Right cardiac atrium (tissue), 5 donors: ENCODE measurements at regions not wholly inside any gene's neighbourhood (a gene's known extent, or its start where the extent isn't known, plus 50 kb on each side); places are given as distances from the start of the nearest gene placed in this dataset.
"Not testable (repeated sequence)": the region's sequence is repeated elsewhere in the genome, so short reads cannot be mapped to it uniquely, and the experiment has no call there.

Source experiments
- ATAC-seq, 2 donors: fragments of 200-7000 bp; cut with Tn5 transposase; one replicate each; pipeline versions ENCODE4 v1.8.0 to v1.9.1; 2020; ENCODE audit warnings: moderate library complexity in 2 of 2, mild to moderate bottlenecking in 1 of 2
- DNase-seq, 3 donors: peaks; one replicate each; pipeline ENCODE4 v3.0.0-alpha.2; 2020
- H3K27ac ChIP-seq: one replicate; pipeline ENCODE4 v1.5.1; 2013; ENCODE audit warnings: mild to moderate bottlenecking, low read length, control low read depth, moderate library complexity
- H3K27me3 ChIP-seq: one replicate; pipeline ENCODE4 v1.6.1; 2013; ENCODE audit not compliant: control insufficient read depth, insufficient read depth
- H3K4me1 ChIP-seq: one replicate; pipeline ENCODE4 v1.6.1; 2013; ENCODE audit warnings: low read length; ENCODE audit not compliant: control insufficient read depth, insufficient read depth
- H3K4me3 ChIP-seq: one replicate; pipeline ENCODE4 v1.5.1; 2013; ENCODE audit warnings: low read length, control low read depth
- H3K9me3 ChIP-seq: one replicate; pipeline ENCODE4 v1.6.1; 2013; ENCODE audit warnings: low read length; ENCODE audit not compliant: control insufficient read depth
- WGBS: extraction: QIAGEN DNeasy Blood & Tissue Kit; methylation state at CpG from one replicate; pipeline ENCODE4 v1.1.7; 2013; 5-methylcytosine and 5-hydroxymethylcytosine counted together
- intact Hi-C, 4 donors: fragments of 100-400 bp; cut with DNase I; formaldehyde crosslinking; loops; one replicate each; pipeline versions ENCODE4 v1.11.0 to v1.14.0; 2022 to 2023
- donor health status: healthy with polysubstance abuse.
- donor health status: DM: no; HTN: yes; CAD: no.
- donor health status: DM: no; HTN: no; CAD: no.
- donor health status: DM: no; HTN: yes; CAD: no; lungs with severe emphysema.
- donor health status: DM: yes; HTN: yes; CAD: no.

DNA sequence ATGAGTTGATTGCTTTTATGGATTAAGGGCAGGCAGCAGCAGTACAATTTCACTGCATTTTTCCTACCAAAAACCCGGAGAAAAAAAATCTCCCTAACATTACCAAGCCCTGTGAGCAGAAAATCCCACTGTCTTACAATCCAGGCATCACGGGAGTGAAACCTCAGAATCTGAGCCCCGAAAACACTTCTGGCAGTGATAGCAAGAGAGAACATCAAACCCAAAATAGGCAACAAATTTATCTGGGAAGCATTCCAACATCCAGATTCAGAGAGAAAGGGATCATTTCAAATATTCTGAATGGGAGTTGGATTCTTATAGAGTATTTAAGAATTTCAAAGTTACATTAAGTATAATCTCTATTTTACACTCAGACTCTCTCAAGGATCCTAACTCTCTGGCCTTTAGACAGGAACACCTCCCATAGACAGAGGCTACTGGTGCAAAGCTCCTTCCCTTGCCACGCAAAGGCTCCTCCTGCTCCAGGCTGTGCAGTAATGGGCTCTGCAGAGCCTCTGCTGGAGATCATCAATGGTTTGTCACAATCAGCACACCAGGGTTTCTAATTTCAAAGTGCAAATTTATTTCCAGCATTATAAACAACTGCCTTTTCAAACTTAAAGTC is 256.9 kb downstream of the PARM1 start:
- Histone ChIP-seq H3K9me3 (no peaks in the 10 kb centered on the region), H3K27me3 (no peaks in the 10 kb centered on the region), H3K27ac (no peak overlapping the region), H3K4me1 (no peaks in the 10 kb centered on the region), H3K4me3 (no peak overlapping the region)
- peak; percentile 46 to 80 for ATAC-seq
- peak in 1 of 3 donors; percentile 59 for DNase-seq
- intact Hi-C loops: no loop called here
- 47% methylated on average over 4 of the region's 4 CpGs for WGBS

DNA sequence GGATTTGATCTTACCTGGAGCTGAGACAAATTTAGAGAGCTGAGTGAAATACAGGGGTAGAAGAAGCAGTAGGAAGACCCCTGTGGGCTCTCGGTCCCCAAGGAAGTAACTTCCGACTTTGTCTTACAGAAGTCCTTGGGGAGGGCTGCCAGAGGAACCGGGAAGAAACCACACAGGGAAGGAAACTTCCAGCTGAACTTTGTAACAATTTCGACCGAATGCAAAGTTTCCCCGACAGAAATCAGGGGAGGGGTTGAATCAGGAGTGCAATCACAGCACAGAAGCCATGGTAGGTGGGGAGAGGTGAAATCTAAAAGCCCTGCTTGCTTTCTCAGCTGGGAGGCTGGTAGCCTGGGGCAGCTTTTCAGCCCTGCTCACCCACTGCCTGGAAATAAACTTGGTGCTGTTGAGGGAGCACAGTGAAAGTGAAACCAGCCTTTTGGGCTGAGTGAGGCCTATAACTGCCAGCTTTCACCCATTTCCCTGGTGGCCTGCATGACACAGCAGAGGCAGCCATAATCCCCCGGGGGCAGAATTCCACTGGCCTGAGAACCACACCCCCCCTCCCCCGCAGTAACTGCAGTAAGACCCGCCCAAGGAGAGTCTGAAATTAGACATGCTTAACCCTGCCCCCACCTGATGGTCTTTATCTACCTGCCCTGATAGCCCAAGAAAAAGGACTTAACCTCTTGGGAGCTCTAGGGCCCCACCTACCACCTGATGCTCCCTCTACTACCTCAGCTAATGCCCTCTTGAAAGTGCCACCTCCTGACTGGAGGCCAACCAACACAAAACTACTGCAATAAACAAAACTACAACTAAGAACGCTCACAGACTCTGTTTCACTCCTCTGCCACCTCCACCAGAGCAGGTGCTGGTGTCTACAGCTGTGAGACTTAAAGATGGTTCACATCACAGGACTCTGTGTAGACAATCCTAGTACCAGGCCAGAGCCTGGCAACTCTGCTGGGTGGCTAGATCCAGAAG is 248.2 kb downstream of the PARM1 start:
- Histone ChIP-seq H3K27me3 (no peaks in the 10 kb centered on the region), H3K4me1 (no peaks in the 10 kb centered on the region), H3K9me3 (no peaks in the 10 kb centered on the region), H3K27ac (no peak overlapping the region), H3K4me3 (no peak overlapping the region)
- no peak for DNase-seq
- intact Hi-C loops: no loop called here
- WGBS: 76% methylated on average over 10 of the region's 10 CpGs
- no peak for ATAC-seq

DNA sequence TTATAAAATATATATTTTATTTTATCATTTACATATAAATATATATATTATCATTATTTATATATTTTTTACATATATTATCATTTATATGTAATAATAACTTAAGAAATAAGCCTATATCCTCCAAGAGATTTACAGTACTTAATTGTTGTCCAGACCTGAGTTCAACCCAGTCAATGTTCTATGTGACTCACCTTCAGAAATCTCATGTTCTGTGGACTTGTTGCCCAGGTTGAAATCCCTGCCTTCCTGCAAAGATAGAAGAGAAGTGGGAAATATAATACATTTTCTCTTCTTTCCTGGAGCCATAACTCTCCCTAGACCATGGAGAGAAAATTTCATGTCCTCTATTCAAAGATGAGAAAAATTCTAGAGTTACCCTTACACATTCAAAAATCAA is 247.3 kb downstream of the PARM1 start:
- no peaks in the 10 kb centered on the region for H3K9me3 ChIP-seq
- intact Hi-C loops: no loop called here
- ATAC-seq: no peak
- H3K27me3 ChIP-seq: no peaks in the 10 kb centered on the region
- no peak for DNase-seq
- no peaks in the 10 kb centered on the region for H3K4me1 ChIP-seq
- no peak overlapping the region for H3K4me3 ChIP-seq
- no peak overlapping the region for H3K27ac ChIP-seq

DNA sequence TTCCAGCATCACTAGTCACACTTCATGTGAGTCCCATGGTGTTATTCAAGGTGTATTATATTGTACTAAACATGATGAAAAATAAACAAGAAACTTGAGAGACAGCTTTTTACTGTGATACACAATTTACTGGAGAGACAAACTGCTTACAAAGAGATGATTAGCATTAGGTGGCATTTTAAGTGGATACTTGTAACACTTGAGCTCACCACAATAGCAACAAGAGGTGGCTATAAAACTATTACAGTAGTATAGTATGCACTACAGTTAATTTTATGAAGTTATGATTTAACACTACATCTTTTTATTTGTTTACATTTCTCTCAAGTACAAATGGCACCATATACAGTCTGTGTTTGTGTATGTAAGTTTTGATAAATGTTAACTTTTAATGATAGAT is 246.6 kb downstream of the PARM1 start:
- H3K27me3 ChIP-seq: no peaks in the 10 kb centered on the region
- H3K9me3 ChIP-seq: no peaks in the 10 kb centered on the region
- no peaks in the 10 kb centered on the region for H3K4me1 ChIP-seq
- no peak overlapping the region for H3K4me3 ChIP-seq
- H3K27ac ChIP-seq: no peak overlapping the region
- intact Hi-C loops: no loop called here
- ATAC-seq (no peak), DNase-seq (no peak)

- H3K27me3 ChIP-seq: no peaks in the 10 kb centered on the region
- no peak for ATAC-seq
- intact Hi-C loops: no loop called here
Observed at GRCh38 chr4:75172551-75172950, 239.6 kb downstream of the PARM1 start.

GRCh38 chr4:75169427-75169826 is 236.5 kb downstream of the PARM1 start:
- ATAC-seq (no peak), DNase-seq (no peak)
- Histone ChIP-seq H3K27me3 (no peaks in the 10 kb centered on the region), H3K27ac (no peak overlapping the region), H3K9me3 (no peaks in the 10 kb centered on the region), H3K4me1 (no peaks in the 10 kb centered on the region), H3K4me3 (no peak overlapping the region)
- WGBS: 68% methylated on average over 6 of the region's 6 CpGs
- intact Hi-C loops: no loop called here

More at GRCh38 chr4:75172551-75172950, 239.6 kb downstream of the PARM1 start:
- Histone ChIP-seq H3K4me1 (no peaks in the 10 kb centered on the region), H3K27ac (no peak overlapping the region), H3K9me3 (no peaks in the 10 kb centered on the region), H3K4me3 (no peak overlapping the region)
- no peak for DNase-seq

DNA sequence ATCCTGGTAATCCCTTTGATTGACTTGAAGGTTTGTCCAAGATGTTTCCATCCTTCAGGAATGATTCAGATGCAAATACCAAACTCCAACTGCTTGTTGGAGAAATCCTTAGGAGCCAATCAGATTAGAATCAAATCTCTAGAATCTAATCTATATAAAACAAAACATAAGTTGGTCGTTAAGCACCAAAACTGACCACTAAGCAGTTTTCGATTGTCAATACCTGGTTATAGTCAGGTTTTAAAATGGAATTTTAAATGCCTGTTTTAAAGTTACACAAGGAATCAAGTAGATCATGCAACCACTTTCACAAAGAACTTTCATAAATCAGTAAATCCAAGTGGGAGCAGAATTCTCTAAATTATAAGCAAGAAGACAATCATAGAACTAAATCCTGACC is 236.1 kb downstream of the PARM1 start:
- no peak for DNase-seq
- Histone ChIP-seq H3K27ac (no peak overlapping the region), H3K4me1 (no peaks in the 10 kb centered on the region), H3K9me3 (no peaks in the 10 kb centered on the region), H3K4me3 (no peak overlapping the region), H3K27me3 (no peaks in the 10 kb centered on the region)
- no peak for ATAC-seq
- WGBS: 54% methylated on average over 2 of the region's 2 CpGs
- intact Hi-C loops: no loop called here

DNA sequence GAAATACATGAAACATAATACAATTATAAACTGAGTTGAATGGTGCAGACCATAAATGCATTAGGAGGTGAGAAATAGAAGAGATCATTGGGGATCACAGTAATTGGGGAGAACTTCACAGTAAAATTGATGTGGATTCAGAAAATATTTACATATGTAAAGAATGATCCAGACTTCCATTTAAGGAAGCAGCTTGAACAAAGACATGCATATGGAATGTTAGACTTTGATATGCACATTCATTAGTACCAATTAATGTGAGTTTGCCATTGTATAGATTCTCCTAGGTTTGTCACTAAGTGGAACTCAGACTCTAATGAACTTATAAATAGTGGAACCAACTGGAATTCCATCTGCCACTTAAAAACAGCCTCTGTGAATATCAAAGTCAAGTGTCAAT is 235.6 kb downstream of the PARM1 start:
- Histone ChIP-seq H3K27me3 (no peaks in the 10 kb centered on the region), H3K27ac (no peak overlapping the region), H3K9me3 (no peaks in the 10 kb centered on the region), H3K4me3 (no peak overlapping the region), H3K4me1 (no peaks in the 10 kb centered on the region)
- intact Hi-C loops: no loop called here
- DNase-seq (no peak), ATAC-seq (no peak)

DNA sequence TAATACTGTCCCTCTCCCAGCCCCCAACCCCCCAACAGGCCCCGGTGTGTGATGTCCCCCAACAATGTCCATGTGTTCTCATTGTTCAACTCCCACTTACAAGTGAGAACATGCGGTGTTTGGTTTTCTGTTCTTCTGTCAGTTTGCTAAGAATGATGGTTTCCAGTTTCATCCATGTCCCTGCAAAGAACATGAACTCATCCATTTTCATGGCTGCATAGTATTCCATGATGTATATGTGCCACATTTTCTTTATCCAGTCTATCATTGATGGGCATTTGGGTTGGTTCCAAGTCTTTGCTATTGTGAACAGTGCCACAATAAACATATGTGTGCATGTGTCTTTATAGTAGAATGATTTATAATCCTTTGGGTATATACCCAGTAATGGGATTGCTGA is 232.2 kb downstream of the PARM1 start:
- intact Hi-C loops, H3K27ac ChIP-seq, ATAC-seq, H3K9me3 ChIP-seq, H3K4me3 ChIP-seq, H3K27me3 ChIP-seq, H3K4me1 ChIP-seq, DNase-seq: not testable (repeated sequence)
- WGBS: 77% methylated on average over 2 of the region's 2 CpGs

- ATAC-seq: no peak
- Histone ChIP-seq H3K27ac (no peak overlapping the region), H3K27me3 (no peaks in the 10 kb centered on the region), H3K4me1 (no peaks in the 10 kb centered on the region), H3K9me3 (no peaks in the 10 kb centered on the region), H3K4me3 (no peak overlapping the region)
- WGBS: 76% methylated on average over 3 of the region's 3 CpGs
- no peak for DNase-seq
- intact Hi-C loops: no loop called here
Observed at GRCh38 chr4:75158451-75158850, 225.5 kb downstream of the PARM1 start.

GRCh38 chr4:75154994-75155393 is 222.1 kb downstream of the PARM1 start:
- DNase-seq: no peak
- ATAC-seq: no peak
- no peak overlapping the region for H3K27ac ChIP-seq
- no peaks in the 10 kb centered on the region for H3K9me3 ChIP-seq
- H3K4me3 ChIP-seq: no peak overlapping the region
- no peaks in the 10 kb centered on the region for H3K4me1 ChIP-seq
- H3K27me3 ChIP-seq: no peaks in the 10 kb centered on the region
- intact Hi-C loops: no loop called here
